ENCODE measurements at regions not wholly inside any gene's neighbourhood (a gene's known extent, or its start where the extent isn't known, plus 50 kb on each side); places are given as distances from the start of the nearest gene placed in this dataset.

- 41 to 64% (median 52%) methylated on average over 4 of the region's 4 CpGs for WGBS, 3 donors
- H3K27ac ChIP-seq = no peak overlapping the region
Measured at GRCh38 chr6:111952821-111953540, 79.7 kb upstream of the FYN start.

DNA sequence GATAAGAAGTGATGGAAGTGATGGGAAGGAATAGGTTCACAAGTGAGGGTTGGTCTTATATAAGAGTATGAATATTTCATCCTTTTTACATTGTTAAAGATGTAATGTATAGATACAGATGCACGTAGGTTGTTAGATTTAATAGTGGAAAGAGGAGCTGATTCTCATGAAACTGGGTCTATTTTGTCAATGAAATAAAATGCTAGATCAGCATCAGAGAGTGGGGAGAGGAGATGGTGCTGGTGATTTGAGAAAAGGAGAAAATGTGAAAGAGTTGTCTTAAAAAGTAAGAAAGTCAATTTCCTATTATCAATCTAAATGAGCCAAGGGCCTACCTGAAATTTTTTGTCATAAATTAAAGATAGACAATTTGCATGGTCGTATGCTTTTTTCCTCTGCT is 82.8 kb upstream of the FYN start:
- no peak overlapping the region for H3K27ac ChIP-seq
- no peaks in the 10 kb centered on the region for H3K4me1 ChIP-seq
- 88 to 96% (median 90%) methylated on average over 2 of the region's 2 CpGs for WGBS, 3 donors
- H3K36me3 ChIP-seq (ENCODE audit: insufficient read depth in 1 of 2, low read depth in 1 of 2) = no peaks in the 10 kb centered on the region
- no peak overlapping the region for H3K4me3 ChIP-seq
- peaks cover 0 to 11% (median 2%) of the 10 kb centered on the region in 3 donors for H3K27me3 ChIP-seq (ENCODE audit: insufficient read depth in 3 of 3, low read length in 2 of 3)
- TF ChIP-seq, protein P1, sequence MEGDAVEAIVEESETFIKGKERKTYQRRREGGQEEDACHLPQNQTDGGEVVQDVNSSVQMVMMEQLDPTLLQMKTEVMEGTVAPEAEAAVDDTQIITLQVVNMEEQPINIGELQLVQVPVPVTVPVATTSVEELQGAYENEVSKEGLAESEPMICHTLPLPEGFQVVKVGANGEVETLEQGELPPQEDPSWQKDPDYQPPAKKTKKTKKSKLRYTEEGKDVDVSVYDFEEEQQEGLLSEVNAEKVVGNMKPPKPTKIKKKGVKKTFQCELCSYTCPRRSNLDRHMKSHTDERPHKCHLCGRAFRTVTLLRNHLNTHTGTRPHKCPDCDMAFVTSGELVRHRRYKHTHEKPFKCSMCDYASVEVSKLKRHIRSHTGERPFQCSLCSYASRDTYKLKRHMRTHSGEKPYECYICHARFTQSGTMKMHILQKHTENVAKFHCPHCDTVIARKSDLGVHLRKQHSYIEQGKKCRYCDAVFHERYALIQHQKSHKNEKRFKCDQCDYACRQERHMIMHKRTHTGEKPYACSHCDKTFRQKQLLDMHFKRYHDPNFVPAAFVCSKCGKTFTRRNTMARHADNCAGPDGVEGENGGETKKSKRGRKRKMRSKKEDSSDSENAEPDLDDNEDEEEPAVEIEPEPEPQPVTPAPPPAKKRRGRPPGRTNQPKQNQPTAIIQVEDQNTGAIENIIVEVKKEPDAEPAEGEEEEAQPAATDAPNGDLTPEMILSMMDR (IDR thresholded peaks at IDR 0.05) = no peak
- ATAC-seq = no peak
- intact Hi-C loops (cut with DNase I) = no loop called here
- DNase-seq = no peak
- no peaks in the 10 kb centered on the region for H3K9me3 ChIP-seq

More at GRCh38 chr6:111952821-111953540, 79.7 kb upstream of the FYN start:
- intact Hi-C loops (cut with DNase I) = no loop called here
- Histone ChIP-seq H3K4me3 (no peak overlapping the region), H3K9me3 (no peaks in the 10 kb centered on the region), H3K4me1 (no peaks in the 10 kb centered on the region), H3K27me3 (ENCODE audit: insufficient read depth in 3 of 3, low read length in 2 of 3) (peaks cover 0 to 11% (median 2%) of the 10 kb centered on the region in 3 donors), H3K36me3 (ENCODE audit: insufficient read depth in 1 of 2, low read depth in 1 of 2) (no peaks in the 10 kb centered on the region)
- ATAC-seq = peak in 1 of 4 donors; percentile 44
- no peak for DNase-seq
- TF ChIP-seq, protein P1 (IDR thresholded peaks at IDR 0.05) = no peak

DNA sequence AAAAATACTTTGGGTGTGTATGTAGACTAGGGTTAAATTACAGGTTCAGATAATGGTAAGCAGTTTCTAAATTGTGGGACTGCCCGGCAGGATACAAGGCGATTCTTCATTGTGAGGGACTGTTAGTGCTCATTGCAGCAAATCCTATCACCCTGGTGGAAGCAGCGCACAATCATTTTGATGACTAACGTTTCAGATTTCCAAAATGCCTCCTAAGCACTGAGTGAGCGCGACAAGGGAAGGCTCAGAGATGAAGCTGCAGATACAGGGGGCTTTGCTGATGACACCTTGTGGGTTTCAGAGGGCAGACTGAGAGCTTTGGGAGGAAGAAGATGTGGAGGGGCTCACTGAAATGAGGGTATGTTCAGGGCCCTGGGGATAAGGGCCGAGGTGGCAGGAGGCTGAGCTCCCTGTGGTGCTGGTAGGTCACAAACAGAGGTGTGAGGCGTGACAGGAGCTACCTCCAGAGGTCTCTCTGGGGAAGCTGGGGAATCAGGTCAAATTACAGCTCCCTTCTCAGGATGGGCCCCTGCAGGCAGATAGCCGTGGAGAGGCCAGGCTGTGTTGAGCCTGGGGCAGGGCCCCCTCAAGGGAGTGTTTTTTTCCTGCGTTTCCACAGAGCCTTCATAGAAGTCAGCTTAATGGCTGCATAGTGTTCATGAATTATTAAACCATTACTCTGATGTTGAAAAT is 84.5 kb upstream of the FYN start:
- H3K4me3 ChIP-seq = no peak overlapping the region
- no peaks in the 10 kb centered on the region for H3K4me1 ChIP-seq
- DNase-seq (no peak), ATAC-seq (no peak)
- intact Hi-C loops (cut with DNase I) = no loop called here
- WGBS, 3 donors = 73 to 78% (median 75%) methylated on average over 10 of the region's 10 CpGs
- no peaks in the 10 kb centered on the region for H3K9me3 ChIP-seq
- H3K27me3 ChIP-seq (ENCODE audit: insufficient read depth in 3 of 3, low read length in 2 of 3) = peaks cover 0 to 4% (median 2%) of the 10 kb centered on the region in 3 donors
- TF ChIP-seq, protein P1 (IDR thresholded peaks at IDR 0.05) = no peak
- H3K27ac ChIP-seq = no peak overlapping the region
- H3K36me3 ChIP-seq (ENCODE audit: insufficient read depth in 1 of 2, low read depth in 1 of 2) = no peaks in the 10 kb centered on the region

GRCh38 chr6:111958534-111958933 is 85.3 kb upstream of the FYN start:
- intact Hi-C loops (cut with DNase I) = no loop called here
- no peak for ATAC-seq
- H3K4me1 ChIP-seq = no peaks in the 10 kb centered on the region
- WGBS, 3 donors = 91 to 95% (median 93%) methylated on average over 4 of the region's 4 CpGs
- no peaks in the 10 kb centered on the region for H3K36me3 ChIP-seq (ENCODE audit: insufficient read depth in 1 of 2, low read depth in 1 of 2)
- H3K27me3 ChIP-seq (ENCODE audit: insufficient read depth in 3 of 3, low read length in 2 of 3) = peaks cover 0 to 2% (median 0%) of the 10 kb centered on the region in 3 donors
- no peak overlapping the region for H3K27ac ChIP-seq
- H3K9me3 ChIP-seq = no peaks in the 10 kb centered on the region
- H3K4me3 ChIP-seq = no peak overlapping the region
- TF ChIP-seq, protein P1 (IDR thresholded peaks at IDR 0.05) = no peak
- DNase-seq = no peak
